GM18519 (cell line): ENCODE measurements at regions not wholly inside any gene's neighbourhood (a gene's known extent, or its start where the extent isn't known, plus 50 kb on each side); places are given as distances from the start of the nearest gene placed in this dataset.
"Not testable (repeated sequence)": the region's sequence is repeated elsewhere in the genome, so short reads cannot be mapped to it uniquely, and the experiment has no call there.

ENCODE experiments used
- ATAC-seq: cut with Tn5 transposase; IDR thresholded peaks from one replicate; pipeline ENCODE4 v1.9.1; 2021; ENCODE audit warnings: mild to moderate bottlenecking, moderate library complexity; ENCODE audit not compliant: unreplicated experiment, low FRiP score

DNA sequence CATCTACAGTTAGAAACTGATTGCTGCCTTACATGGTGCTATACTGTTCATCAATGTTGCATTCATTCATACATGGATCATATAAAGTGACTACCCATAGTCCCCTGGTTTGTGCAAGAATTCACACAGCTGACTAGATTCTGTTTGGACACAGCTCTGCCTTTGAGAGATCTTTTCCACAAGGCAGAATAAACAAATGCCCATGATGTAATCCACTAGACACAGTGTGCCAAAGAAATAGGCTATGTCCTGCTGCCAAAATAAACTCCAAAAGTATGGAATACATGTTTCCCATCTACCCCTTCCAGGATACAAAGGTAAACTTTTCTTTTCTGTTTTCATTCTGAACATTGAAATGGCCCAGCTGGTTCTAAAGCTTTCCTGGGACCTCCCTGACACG lies 269.4 kb upstream of the CHAC2 start:
- ATAC-seq: no peak

DNA sequence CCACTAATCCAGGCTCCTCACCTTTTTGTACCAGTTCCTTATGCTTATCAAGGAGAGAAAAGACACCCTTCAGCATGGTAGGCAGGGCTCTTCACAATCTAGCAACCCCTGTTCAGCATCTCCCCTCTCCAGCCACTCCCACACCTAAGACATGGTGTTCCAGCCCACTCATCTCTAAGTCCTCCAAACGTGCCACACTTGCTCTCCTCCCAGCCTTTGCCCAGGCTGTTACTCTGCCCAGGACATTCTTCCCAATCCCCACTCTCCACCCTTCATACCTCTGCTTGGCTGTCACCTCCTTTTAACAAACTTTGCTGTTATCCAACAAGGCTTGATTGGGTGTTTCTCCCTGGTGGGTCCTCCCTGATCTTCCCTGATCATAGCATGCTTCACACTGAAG lies 270.6 kb upstream of the CHAC2 start:
- ATAC-seq: no peak

DNA sequence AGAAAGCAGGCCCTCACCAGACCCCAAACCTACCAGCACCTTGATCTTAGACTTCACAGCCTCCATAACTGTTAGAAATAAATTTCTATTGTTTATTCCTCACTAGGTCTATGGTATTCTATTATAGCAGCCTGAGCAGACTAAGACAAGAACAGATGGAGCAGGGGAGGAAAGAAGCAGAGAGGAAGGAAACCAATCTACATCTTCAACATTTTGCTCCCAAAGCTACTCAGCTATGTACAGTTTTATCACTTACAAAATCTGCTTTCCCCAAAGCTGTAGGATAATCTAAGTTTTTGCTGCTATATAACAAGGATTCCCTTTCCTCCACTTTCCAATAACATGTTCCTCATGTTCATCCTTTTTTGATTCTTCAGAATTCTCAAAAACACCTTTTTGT lies 274.4 kb upstream of the CHAC2 start:
- ATAC-seq: no peak

GRCh38 chr2:53490659-53491058 lies 276.9 kb upstream of the CHAC2 start:
- ATAC-seq: no peak

- ATAC-seq: not testable (repeated sequence)
Observed at GRCh38 chr2:53486185-53486899, 281.3 kb upstream of the CHAC2 start.

DNA sequence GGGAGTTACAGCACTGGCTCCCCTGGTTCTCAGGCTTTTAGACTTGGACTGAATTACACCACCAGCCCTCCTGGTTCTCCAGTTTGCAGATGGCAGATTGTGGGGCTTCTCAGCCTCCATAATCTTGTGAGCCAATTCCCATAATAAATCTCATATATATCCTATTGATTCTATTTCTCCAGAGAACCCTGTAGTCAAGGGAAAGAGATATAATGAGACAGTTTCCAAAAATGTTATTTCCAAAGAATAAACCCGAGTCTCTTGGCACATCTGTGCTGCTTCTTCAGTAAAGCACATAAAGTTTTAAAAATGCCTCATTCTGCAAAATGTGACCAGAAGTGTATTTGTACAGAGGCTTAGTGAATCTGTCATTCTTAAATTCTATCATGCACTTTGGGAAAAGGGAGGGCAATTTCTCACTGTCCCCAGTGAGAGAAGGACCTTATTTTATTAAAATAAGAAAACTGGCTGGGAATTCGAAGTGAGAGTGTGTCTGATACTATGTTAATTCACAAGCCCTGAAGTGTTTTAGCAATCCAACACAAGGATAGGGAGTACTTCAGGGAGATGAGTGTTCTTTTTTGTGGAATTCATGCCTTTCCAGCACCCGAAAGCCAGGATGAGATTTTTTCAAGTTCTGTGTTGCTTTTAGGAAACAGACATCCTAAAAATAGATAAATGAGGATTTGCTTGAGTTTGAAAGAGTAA lies 282.4 kb upstream of the CHAC2 start:
- no peak for ATAC-seq

DNA sequence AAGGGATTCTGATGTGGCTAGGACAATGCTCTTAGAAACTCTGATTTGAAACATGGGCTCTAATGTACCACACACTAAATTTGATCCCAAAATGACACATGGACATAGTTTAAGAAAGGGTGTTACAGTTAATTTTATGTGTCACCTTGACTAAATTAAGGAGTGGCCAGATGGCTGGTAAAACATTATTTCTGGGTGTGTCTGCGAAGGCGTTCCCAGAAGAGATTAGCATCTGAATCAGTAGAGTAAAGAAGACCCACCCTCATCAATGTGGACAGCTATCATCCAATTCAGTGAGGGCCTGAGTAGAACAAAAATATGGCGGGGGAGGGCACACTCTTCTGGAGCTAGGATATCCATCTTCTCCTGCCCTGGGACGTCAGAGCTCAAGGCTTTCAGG lies 283.1 kb upstream of the CHAC2 start:
- ATAC-seq: no peak

DNA sequence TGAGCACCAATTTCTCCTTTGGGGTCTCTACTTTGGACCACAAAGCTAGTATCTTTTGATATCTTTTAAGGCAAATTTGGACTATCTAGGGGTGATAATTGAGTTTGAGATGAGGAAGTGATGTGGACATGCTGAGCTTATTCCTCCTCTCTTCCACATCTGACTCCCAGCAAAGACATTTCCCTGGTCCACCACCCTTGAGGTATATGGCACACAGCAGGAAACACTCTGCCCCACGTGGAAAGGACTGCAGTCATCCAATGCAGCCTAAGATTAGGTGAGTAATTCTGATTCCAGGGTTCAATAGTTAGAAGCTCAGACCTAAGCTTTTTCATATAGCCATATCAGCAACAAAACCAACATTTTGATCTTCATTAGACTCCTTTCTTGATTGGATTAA lies 290.1 kb upstream of the CHAC2 start:
- no peak for ATAC-seq

DNA sequence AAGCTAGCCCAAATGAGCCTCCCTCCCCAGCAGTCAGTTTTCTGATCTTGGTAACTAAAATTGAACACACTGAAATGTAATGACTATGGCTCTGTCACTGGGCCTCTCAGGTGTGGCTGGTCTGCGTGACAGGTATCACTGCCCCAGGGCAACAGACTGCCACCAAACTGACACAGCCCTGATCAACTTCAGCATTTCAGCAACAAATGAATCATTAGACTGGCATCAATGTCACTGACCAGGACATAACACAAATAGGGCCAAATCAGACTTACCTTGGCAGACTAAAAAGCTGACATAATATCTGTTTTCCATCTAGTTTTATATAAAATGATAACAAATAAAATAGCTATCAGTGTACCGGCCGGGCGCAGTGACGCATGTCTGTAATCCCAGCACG lies 290.8 kb upstream of the CHAC2 start:
- ATAC-seq: no peak

DNA sequence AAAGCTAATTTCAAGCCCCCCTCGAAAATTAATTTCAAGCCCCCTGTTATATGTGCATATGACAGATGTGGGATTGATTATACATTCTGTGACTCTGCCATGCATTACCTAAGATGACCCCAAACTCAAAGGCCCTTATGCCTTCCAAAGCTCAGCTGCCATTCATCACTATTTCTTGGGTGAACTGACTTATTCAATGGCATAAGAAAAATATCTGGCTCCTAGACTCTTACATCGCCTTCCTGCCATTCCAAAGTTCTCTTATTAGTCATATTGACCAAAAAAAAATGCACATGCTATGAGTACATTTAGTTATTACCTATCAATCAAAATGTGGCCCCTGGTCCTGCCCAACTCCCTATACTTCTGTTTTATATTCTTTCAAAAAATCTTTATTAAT lies 291.8 kb upstream of the CHAC2 start:
- ATAC-seq: no peak

- no peak for ATAC-seq
Observed at GRCh38 chr2:53475321-53475720, 292.3 kb upstream of the CHAC2 start.

DNA sequence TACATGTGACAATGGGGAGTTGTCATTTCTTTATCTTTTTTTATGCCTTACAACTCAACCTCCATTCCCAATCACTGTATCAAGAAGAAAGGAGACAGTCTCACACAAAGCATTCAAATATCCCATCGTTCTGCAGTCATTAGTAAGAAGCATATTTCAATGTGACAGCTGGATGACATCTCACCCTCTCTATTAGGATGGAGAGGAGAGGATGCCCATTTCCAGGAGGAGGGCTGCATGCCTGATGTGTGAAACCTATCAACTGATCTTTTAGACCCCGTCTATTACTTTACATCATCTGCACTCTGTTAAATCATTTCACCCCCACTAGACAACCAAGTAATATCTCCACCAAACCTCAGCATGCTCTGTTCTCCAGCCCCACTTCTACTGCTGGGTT lies 292.7 kb upstream of the CHAC2 start:
- no peak for ATAC-seq

GRCh38 chr2:53473775-53474311 lies 293.8 kb upstream of the CHAC2 start:
- no peak for ATAC-seq

DNA sequence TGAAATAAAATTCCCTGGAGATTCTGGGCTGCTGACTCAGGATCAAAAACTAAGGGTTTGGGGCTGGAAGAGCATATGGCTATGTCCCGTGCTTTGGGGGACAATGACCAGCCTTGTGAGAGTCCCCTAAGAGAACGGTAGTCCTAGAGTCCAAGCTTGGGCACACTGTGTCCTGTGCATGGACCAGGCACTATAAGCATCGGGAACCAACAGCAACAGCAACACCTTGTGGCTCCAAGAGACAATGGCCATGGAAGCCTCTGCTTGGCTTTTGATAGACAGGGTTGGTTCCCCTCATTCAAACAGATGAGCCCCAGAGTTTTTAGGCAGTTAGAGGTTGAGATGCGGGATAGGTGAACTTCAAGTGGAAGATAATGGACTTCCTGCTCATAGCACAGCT lies 294.4 kb upstream of the CHAC2 start:
- no peak for ATAC-seq

DNA sequence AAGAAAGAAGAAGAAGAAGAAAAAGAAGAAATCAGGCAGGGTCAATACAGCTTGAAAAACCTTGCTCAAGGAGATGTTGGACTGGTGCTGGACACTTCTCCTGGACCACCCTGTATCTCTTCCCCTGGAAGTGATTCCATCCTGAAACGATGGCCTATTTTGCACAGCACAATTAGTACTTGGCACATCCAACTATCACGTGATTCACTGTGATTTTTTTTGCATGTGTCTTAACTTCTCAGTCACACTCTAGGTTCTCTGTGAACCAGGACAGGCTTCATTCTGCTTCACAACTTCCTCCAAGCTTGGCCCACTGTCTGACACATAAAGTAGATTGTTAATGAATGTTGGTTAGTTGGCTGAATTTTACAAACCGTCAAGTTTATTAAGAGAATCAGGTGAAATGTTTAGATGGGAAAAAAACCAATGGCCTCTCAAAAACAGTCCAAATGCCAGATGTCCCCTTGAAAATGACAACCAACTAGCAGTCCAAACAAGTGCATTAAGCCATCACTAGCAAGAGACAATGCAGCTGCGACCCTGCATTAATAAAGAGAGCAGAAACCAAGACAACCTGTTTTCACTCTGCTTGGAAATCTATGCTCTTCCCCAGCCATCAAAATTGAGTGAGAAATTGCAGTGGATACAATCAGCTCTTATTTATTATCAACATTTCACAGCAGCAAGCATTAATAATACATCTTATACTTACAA lies 300.0 kb upstream of the CHAC2 start:
- no peak for ATAC-seq

- no peak for ATAC-seq
Observed at GRCh38 chr2:53463806-53464726, 303.5 kb upstream of the CHAC2 start.

DNA sequence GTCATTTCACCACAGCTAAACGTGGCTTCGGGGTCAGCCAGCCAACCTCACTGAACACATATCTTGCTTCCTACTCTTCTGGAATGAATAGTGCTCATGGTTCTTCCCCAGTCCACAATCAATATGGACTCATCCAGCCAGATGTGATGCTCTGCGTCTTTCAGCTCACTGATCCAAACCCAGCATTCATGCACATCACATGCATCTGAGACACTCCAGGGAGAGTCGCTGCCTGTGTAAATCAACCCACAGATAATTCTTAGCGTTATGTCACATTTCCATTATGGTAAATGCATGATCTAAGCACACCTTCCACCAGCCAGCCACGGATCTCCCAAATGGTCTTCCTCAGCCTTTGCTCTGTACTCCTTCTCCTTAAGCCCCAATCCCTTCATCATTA lies 306.7 kb upstream of the CHAC2 start:
- no peak for ATAC-seq

DNA sequence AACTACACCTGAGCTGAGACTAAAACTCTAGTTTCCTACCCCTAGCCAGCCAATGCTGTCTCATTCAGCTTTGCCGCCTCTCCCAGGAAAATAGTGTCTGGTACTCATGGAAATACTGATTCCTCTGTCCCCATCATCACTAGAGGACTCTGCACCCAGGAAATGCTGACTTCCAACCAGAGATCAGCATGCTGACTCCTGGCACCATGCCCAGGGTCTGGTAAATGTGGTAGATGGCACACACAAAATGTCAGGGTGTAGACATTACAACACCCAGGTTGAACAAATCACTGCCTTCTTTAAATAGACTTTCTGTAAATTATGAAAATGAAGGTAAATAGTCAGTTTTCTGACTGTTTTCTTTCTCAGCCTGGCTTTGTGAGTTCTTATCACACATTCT lies 307.3 kb upstream of the CHAC2 start:
- ATAC-seq: no peak

GRCh38 chr2:53455094-53455493 lies 312.5 kb upstream of the CHAC2 start:
- no peak for ATAC-seq

DNA sequence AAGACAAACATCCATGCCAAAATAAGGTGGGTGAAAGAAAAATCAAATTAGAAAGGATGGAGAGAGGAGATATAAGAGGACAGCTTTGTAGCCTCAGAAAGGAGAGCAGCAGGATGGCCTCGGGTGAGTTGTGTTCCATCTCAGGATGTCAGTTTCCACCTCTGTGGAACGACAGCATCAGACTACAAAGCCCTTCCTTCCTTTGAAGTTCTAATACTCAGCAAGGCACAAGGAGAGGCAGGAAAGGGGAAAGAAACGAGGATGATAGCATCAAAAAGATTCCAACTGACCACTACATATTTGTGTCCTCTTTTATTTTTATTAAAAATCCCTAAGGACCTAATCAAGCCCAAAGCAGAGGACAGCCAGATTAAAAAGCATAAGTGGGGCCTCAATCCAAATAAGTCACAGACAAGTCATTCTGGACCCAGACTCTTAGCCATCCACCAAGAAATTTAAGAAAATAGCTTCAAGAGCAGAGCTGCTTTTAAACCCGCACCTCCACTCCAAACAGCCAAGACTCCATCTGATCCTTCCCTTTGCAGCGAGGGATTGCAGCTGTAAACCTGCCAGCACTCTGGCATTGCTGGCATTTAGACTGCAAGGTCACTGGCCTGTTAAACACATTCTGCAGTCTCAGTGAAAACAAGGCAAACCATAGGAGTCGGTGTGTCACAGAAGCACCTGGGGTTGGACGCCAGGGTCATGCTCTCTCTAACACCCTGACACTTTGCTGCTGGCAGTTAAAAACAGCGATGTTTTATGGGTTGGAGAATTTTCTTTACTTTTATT lies 314.5 kb upstream of the CHAC2 start:
- no peak for ATAC-seq
